Lower leg skin (tissue), 3 donors: ENCODE measurements at regions not wholly inside any gene's neighbourhood (a gene's known extent, or its start where the extent isn't known, plus 50 kb on each side); places are given as distances from the start of the nearest gene placed in this dataset.

Experiments
- CTCF ChIP-seq, 3 donors: fragments of 450-650 bp; IDR thresholded peaks; one replicate each; pipeline ENCODE4 v1.5.1; 2016; ENCODE audit warnings: antibody characterized with exemption in 3 of 3, mild to moderate bottlenecking in 3 of 3, moderate library complexity in 2 of 3
- POLR2A ChIP-seq, 2 donors: fragments of 450-650 bp; IDR thresholded peaks; one replicate each; pipeline ENCODE4 v1.6.1; 2016 to 2017; ENCODE audit warnings: antibody characterized with exemption in 2 of 2, mild to moderate bottlenecking in 1 of 2, moderate library complexity in 1 of 2

DNA sequence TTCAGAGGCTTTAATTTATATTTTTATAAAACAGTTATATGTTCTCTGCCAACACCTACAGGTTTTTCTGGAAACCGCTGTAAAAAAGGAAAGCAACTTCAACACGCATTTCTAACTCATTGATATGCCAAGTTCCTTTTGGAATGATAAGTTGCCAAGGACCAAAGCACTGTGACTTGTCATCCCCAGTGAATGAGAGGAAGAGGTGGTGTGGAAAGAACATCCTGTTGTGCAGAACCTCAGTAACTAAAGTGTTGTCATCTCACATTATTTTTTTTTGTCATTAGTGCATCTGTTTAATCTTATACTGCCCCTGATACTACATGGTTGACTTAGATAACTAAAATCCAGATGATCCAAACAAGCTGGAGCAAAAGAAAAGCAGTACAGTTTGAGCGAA is 96.0 kb upstream of the NEUROD1 start:
- TF ChIP-seq CTCF (IDR thresholded peaks at IDR 0.05) (no peak), POLR2A (IDR thresholded peaks at IDR 0.05) (no peak)
